ENCODE measurements at regions not wholly inside any gene's neighbourhood (a gene's known extent, or its start where the extent isn't known, plus 50 kb on each side); places are given as distances from the start of the nearest gene placed in this dataset.

DNA sequence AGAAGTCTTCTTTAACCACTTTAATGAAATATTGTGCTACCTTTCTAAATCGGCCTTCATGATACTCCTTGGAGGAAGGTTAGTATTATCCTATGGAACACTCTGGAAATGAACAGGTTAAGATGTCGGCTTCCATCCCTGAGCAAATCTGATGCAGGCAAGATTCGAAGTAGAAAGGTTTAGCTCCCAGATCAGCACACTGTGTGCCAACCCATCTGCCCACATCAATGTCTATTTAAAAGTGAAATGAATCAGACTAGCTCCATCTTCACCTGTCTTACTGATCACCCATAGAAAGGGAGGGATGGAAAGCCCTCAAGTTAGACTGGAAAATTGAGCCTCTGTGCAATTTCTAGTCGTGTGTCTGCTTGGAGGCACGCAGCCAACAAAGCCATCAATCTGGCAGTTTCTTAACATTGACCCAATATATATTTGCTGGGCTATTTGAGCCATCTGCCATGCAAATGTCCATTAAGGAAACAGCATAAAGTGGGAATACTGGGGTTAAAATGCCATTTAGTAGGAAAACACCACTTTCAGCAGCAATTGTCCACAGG is 506.1 kb downstream of the RMST start:
- 80% methylated on average over 1 of the region's 5 CpGs for WGBS (ENCODE audit: insufficient coverage)
- Mint-ChIP-seq H3K27ac (no peak overlapping the region), H3K36me3 (no peaks in the 10 kb centered on the region), H3K4me1 (no peaks in the 10 kb centered on the region), H3K27me3 (ENCODE audit: low read depth in 3 of 3) (peaks cover 0 to 2% (median 0%) of the 10 kb centered on the region in 3 donors), H3K9me3 (peaks cover 0 to 3% (median 0%) of the 10 kb centered on the region in 7 donors), H3K4me3 (no peak overlapping the region)
- intact Hi-C loops (cut with micrococcal nuclease), result no loop called here
- Histone ChIP-seq H3K4me1 (ENCODE audit: control insufficient read depth in 1 of 2, insufficient read depth in 2 of 2, low read length in 2 of 2) (no peaks in the 10 kb centered on the region), H3K27ac (ENCODE audit: low read depth in 1 of 2, low read length in 2 of 2) (no peak overlapping the region), H2AFZ (ENCODE audit: insufficient read depth, low read depth, low read length, poor library complexity, severe bottlenecking) (no peak overlapping the region), H3K36me3 (replicated peaks in 1 of 2; ENCODE audit: control insufficient read depth in 1 of 2, insufficient read depth in 2 of 2, low read length in 2 of 2) (no peaks in the 10 kb centered on the region), H4K20me1 (ENCODE audit: insufficient read depth, low read length) (no peaks in the 10 kb centered on the region), H3K27me3 (ENCODE audit: control insufficient read depth in 2 of 2, insufficient read depth in 2 of 2, low read length in 2 of 2) (no peaks in the 10 kb centered on the region), H3K9ac (ENCODE audit: insufficient read depth, low read length, poor library complexity, severe bottlenecking) (no peak overlapping the region), H3K9me3 (replicated peaks in 1 of 2; ENCODE audit: control insufficient read depth in 1 of 2, insufficient read depth in 1 of 2, low read length in 2 of 2) (no peaks in the 10 kb centered on the region), H3K4me2 (replicated peaks; ENCODE audit: extremely low read depth, low read length, poor library complexity, severe bottlenecking) (no peak overlapping the region), H3K4me3 (replicated peaks in 1 of 3; ENCODE audit: low read depth in 2 of 3, low read length in 3 of 3) (no peak overlapping the region), H3K79me2 (ENCODE audit: insufficient read depth, low read length) (no peaks in the 10 kb centered on the region)
- TF ChIP-seq CTCF (IDR thresholded peaks at IDR 0.05), result no peak
- DNase-seq, result no peak

DNA sequence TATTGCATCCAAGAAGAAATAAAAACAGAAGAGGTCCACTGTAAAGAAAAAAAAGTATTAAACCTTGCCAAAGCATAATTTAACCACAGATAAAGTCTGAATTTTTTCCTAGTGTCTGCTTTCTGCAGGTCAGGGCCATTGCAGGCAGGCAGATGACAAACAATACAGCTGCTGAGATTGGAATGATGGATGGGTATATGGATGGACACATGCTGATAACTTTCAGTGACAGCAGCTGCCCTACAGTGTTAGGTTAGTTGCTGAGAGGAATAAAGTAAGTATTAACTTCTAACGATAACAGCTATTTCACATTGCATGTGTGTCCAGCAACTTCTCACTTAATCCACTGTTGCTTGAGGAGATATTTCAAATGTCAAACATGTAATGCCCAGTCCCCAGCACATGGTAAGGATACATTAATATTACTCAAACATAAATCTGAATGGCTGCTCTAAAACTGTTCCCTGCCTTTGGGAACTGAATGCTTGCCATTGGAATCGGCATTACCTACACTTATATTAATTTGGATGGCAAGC is 515.3 kb downstream of the RMST start:
- Histone ChIP-seq H3K27me3 (ENCODE audit: control insufficient read depth in 2 of 2, insufficient read depth in 2 of 2, low read length in 2 of 2) (no peaks in the 10 kb centered on the region), H3K4me3 (replicated peaks in 1 of 3; ENCODE audit: low read depth in 2 of 3, low read length in 3 of 3) (no peak overlapping the region), H4K20me1 (ENCODE audit: insufficient read depth, low read length) (no peaks in the 10 kb centered on the region), H3K9ac (ENCODE audit: insufficient read depth, low read length, poor library complexity, severe bottlenecking) (no peak overlapping the region), H3K36me3 (replicated peaks in 1 of 2; ENCODE audit: control insufficient read depth in 1 of 2, insufficient read depth in 2 of 2, low read length in 2 of 2) (no peaks in the 10 kb centered on the region), H2AFZ (ENCODE audit: insufficient read depth, low read depth, low read length, poor library complexity, severe bottlenecking) (no peak overlapping the region), H3K27ac (ENCODE audit: low read depth in 1 of 2, low read length in 2 of 2) (no peak overlapping the region), H3K4me2 (replicated peaks; ENCODE audit: extremely low read depth, low read length, poor library complexity, severe bottlenecking) (no peak overlapping the region), H3K79me2 (ENCODE audit: insufficient read depth, low read length) (no peaks in the 10 kb centered on the region), H3K4me1 (ENCODE audit: control insufficient read depth in 1 of 2, insufficient read depth in 2 of 2, low read length in 2 of 2) (no peaks in the 10 kb centered on the region), H3K9me3 (replicated peaks in 1 of 2; ENCODE audit: control insufficient read depth in 1 of 2, insufficient read depth in 1 of 2, low read length in 2 of 2) (peaks cover 0 to 5% of the 10 kb centered on the region in 2 donors)
- WGBS (ENCODE audit: insufficient coverage), result no CpG with 5 or more reads among the region's 2 CpGs
- no peaks in the 10 kb centered on the region for H3K36me3 Mint-ChIP-seq
- intact Hi-C loops (cut with micrococcal nuclease), result no loop called here
- no peak overlapping the region for H3K4me3 Mint-ChIP-seq
- no peak for DNase-seq
- H3K27ac Mint-ChIP-seq, result no peak overlapping the region
- no peak for TF ChIP-seq CTCF (IDR thresholded peaks at IDR 0.05)
- H3K9me3 Mint-ChIP-seq, result peaks cover 0 to 7% (median 3%) of the 10 kb centered on the region in 7 donors
- no peaks in the 10 kb centered on the region for H3K27me3 Mint-ChIP-seq (ENCODE audit: low read depth in 3 of 3)
- no peaks in the 10 kb centered on the region for H3K4me1 Mint-ChIP-seq
